ENCODE measurements at regions not wholly inside any gene's neighbourhood (a gene's known extent, or its start where the extent isn't known, plus 50 kb on each side); places are given as distances from the start of the nearest gene placed in this dataset.

- H3K27me3 ChIP-seq (ENCODE audit: insufficient read depth, low read depth, severe bottlenecking) = no peaks in the 10 kb centered on the region
- no peaks in the 10 kb centered on the region for H3K36me3 ChIP-seq
- DNase-seq = no peak
- no peak overlapping the region for H3K4me3 ChIP-seq (ENCODE audit: low read depth, low read length)
- H3K9me3 ChIP-seq (ENCODE audit: severe bottlenecking) = no peaks in the 10 kb centered on the region
- H3K27ac ChIP-seq = no peak overlapping the region
- TF ChIP-seq CTCF (IDR thresholded peaks at IDR 0.05; ENCODE audit: low read depth, low read length) = no peak
These were observed 56.9 kb downstream of the SLITRK6 start for GRCh38 chr13:85742355-85742754.

GRCh38 chr13:85741017-85741416 is 58.2 kb downstream of the SLITRK6 start:
- DNase-seq = no peak
- H3K9me3 ChIP-seq (ENCODE audit: severe bottlenecking) = no peaks in the 10 kb centered on the region
- no peak overlapping the region for H3K4me3 ChIP-seq (ENCODE audit: low read depth, low read length)
- no peak overlapping the region for H3K27ac ChIP-seq
- H3K27me3 ChIP-seq (ENCODE audit: insufficient read depth, low read depth, severe bottlenecking) = no peaks in the 10 kb centered on the region
- TF ChIP-seq CTCF (IDR thresholded peaks at IDR 0.05; ENCODE audit: low read depth, low read length) = no peak
- H3K36me3 ChIP-seq = no peaks in the 10 kb centered on the region

GRCh38 chr13:85738696-85739320 is 60.4 kb downstream of the SLITRK6 start:
- no peak for TF ChIP-seq CTCF (IDR thresholded peaks at IDR 0.05; ENCODE audit: low read depth, low read length)
- DNase-seq = no peak
- Histone ChIP-seq H3K27ac (no peak overlapping the region), H3K27me3 (ENCODE audit: insufficient read depth, low read depth, severe bottlenecking) (no peaks in the 10 kb centered on the region), H3K36me3 (no peaks in the 10 kb centered on the region), H3K4me3 (ENCODE audit: low read depth, low read length) (no peak overlapping the region), H3K9me3 (ENCODE audit: severe bottlenecking) (no peaks in the 10 kb centered on the region)

DNA sequence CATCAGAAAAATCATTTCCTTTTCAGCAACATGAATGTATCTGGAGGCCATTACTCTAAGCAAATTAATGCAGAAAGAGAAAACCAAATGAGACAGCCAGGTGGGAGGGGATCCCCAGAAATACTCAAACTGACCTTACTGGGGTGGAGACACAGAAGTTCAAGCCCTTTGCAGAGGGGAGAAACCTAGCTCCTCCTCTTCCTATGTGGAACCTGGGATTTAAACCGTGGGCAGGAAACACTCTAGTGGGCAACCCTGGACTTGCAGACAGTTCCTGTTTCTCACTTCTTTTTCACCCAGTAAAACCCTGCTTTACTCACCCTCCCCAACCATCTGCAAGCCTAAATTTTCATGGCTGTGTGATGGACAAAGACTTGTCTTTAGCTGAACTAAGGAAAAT is 61.3 kb downstream of the SLITRK6 start:
- Histone ChIP-seq H3K27ac (no peak overlapping the region), H3K27me3 (ENCODE audit: insufficient read depth, low read depth, severe bottlenecking) (no peaks in the 10 kb centered on the region), H3K4me3 (ENCODE audit: low read depth, low read length) (no peak overlapping the region), H3K36me3 (no peaks in the 10 kb centered on the region), H3K9me3 (ENCODE audit: severe bottlenecking) (no peaks in the 10 kb centered on the region)
- TF ChIP-seq CTCF (IDR thresholded peaks at IDR 0.05; ENCODE audit: low read depth, low read length) = peak; percentile 29; the same call in 1 of the 2 replicates
- no peak for DNase-seq

DNA sequence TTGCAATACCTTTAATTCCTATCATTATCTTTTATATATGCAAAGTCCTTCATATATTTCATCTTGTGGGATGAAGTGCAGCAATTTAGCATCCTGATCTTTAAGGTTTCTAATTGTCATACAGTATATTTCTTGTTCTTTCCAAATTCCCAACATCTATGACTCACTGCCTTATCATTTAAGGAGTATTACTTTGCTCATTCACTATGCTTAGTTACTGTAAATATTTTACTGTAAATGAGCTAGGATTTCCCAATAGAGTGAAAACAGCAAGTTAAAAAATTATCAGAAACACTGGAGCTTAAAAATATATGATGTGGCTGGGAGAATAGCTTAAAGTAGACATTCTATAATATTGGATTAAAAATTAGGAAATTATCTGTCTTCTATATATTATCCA is 69.9 kb downstream of the SLITRK6 start:
- Histone ChIP-seq H3K27me3 (ENCODE audit: insufficient read depth, low read depth, severe bottlenecking) (no peaks in the 10 kb centered on the region), H3K4me3 (ENCODE audit: low read depth, low read length) (no peak overlapping the region), H3K27ac (no peak overlapping the region), H3K36me3 (no peaks in the 10 kb centered on the region), H3K9me3 (ENCODE audit: severe bottlenecking) (no peaks in the 10 kb centered on the region)
- TF ChIP-seq CTCF (IDR thresholded peaks at IDR 0.05; ENCODE audit: low read depth, low read length) = no peak
- DNase-seq = no peak

- no peaks in the 10 kb centered on the region for H3K27me3 ChIP-seq (ENCODE audit: insufficient read depth, low read depth, severe bottlenecking)
- no peak overlapping the region for H3K4me3 ChIP-seq (ENCODE audit: low read depth, low read length)
- H3K27ac ChIP-seq = no peak overlapping the region
- H3K36me3 ChIP-seq = no peaks in the 10 kb centered on the region
- no peak for TF ChIP-seq CTCF (IDR thresholded peaks at IDR 0.05; ENCODE audit: low read depth, low read length)
- H3K9me3 ChIP-seq (ENCODE audit: severe bottlenecking) = no peaks in the 10 kb centered on the region
- no peak for DNase-seq
These were observed 70.4 kb downstream of the SLITRK6 start for GRCh38 chr13:85728811-85729210.
